SK-N-SH (cell line): ENCODE measurements at regions not wholly inside any gene's neighbourhood (a gene's known extent, or its start where the extent isn't known, plus 50 kb on each side); places are given as distances from the start of the nearest gene placed in this dataset.

Experiments used
- CTCF ChIP-seq: fragments of 200-600 bp; sonication (generic); IDR thresholded peaks from 2 replicates; pipeline ENCODE4 v1.6.1; 2017; ENCODE audit warnings: antibody characterized with exemption, mild to moderate bottlenecking, moderate library complexity
- EP300 ChIP-seq, 2 experiments: IDR thresholded peaks; 2 replicates each; pipeline versions ENCODE4 v1.4.0 to v1.6.1; 2012; ENCODE audit warnings: borderline replicate concordance in 1 of 2, low read depth in 1 of 2, low read length in 1 of 2
- GABPA ChIP-seq: IDR thresholded peaks from 2 replicates; pipeline ENCODE4 v1.4.0; 2012; ENCODE audit warnings: low read depth, mild to moderate bottlenecking
- IRF3 ChIP-seq: fragments of 150-350 bp; IDR thresholded peaks from 2 replicates; pipeline ENCODE4 v1.6.1; 2016; ENCODE audit warnings: mild to moderate bottlenecking, low read depth, low read length
- TAF1 ChIP-seq: IDR thresholded peaks from 2 replicates; pipeline ENCODE4 v1.6.1; 2012; ENCODE audit warnings: low read depth, mild to moderate bottlenecking, low read length, moderate library complexity, borderline replicate concordance
- YY1 ChIP-seq: IDR thresholded peaks from 2 replicates; pipeline ENCODE4 v1.4.0; 2012; ENCODE audit warnings: low read depth, mild to moderate bottlenecking

GRCh38 chr7:135801045-135801693 is 52.6 kb upstream of the FAM180A start:
- peak; percentile 98 for TF ChIP-seq CTCF
- no peak for TF ChIP-seq TAF1
- TF ChIP-seq GABPA: no peak
- TF ChIP-seq IRF3: no peak
- TF ChIP-seq YY1: no peak
- no peak for TF ChIP-seq EP300 (IDR thresholded peaks at IDR 0.05; ENCODE audit: borderline replicate concordance in 1 of 2, low read depth in 1 of 2, low read length in 1 of 2)
